Dermis blood vessel endothelial cell (primary cell): ENCODE measurements at regions not wholly inside any gene's neighbourhood (a gene's known extent, or its start where the extent isn't known, plus 50 kb on each side); places are given as distances from the start of the nearest gene placed in this dataset.

Experiments
- DNase-seq: peaks from one replicate; pipeline ENCODE4 v3.0.0; 2010

DNA sequence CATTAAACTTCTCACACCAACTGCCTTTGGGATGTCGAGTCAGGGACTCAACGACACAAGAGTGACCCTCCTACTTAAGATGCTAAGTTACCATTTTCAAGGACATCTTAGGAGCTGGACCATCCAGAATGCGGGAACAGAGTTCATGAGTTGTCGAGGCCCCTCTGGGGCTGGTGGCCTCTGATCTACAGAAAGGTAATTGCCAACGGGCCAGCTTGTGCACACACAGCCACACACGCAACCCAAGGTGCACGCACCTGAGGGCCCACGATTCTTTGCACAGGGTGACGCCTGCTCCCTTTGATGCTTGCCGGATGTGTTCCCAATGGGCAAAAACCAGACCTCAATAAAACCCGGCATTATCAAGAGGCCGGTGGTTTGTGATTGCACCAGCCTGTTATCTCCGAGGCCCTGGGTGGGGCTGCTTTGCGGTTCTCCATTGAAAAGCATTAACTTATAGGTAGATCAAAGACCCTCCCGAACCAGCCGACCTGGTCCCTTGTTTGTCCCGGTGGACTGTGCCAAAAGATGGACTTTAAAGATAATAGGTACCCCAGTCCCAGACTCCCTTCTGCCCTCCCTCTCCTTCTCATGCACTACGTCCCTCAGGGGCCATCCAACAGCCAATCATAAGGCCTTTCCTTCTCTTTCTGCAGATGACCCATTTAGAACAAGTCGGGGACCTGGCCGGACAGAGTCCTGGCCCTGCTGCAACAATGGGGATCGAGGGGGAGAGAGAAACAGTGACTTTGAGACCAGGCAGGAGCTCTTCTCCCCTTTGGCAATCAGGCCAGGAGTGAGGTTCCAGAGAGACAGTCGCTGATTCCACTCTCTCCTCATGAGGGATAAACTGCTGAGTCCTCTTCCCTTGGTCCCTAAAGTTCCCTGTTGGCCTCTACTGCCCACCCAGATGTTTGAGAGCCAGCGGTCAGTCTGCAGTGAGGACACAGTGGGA, 292.5 kb downstream of the SOX9 start:
- DNase-seq = no peak

DNA sequence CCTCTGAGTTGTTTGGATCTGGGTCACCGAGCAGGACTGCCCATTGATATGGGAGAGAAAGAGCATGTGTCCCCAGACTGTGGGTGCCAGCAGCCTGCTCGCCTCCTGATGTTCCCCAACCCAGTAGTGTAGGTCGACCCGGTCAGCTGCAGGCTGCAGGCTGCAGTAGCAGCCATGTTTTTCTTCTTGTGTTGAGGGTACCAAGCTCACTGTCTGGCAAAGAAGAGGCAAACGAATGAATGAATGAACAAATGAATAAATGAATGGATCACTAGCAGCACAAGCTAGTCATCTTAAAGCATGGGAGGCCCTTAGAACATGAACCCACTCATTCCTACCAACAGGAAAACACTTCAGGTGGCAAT, 293.2 kb downstream of the SOX9 start:
- no peak for DNase-seq

DNA sequence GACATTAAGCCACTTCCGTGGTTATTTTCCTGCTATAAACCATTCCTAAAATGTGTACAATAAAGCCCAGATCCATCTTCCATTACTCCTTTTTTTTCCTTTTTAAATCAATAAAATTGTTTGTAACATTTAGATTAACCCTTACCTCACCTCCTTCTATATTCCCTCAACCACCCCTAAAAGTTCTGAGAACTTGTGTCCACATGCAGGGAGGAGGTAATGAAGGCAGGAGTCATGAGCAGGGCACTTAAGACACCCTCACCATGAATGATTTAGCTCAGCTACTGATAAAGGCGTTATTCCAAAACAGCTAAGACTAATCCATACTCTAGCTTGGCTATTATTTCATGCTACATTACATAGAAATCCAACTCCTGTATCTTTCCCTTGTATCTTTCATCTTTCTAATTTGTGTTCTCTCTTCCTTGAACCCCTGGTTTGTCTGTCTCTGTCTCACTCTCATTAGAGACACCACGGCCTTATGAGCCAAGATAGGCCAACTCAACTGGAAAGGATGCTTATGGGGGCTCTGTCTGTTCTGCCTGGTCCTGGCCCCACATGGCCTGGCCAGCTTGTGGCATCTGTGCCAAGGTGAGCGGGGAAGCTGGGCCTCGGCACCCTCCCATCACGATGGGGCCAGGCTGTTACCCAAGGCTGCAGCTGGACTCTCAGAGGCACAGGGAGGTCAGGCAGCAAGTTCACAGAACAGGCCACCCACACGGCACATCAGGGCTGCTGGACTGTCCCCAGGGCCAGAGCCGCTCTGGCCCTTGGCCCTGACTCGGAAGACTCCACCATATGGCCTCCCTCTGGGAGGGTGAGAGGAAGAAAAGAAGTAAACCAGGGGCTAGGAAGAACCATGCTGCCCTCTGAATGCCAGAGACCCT, 294.4 kb downstream of the SOX9 start:
- DNase-seq = no peak

DNA sequence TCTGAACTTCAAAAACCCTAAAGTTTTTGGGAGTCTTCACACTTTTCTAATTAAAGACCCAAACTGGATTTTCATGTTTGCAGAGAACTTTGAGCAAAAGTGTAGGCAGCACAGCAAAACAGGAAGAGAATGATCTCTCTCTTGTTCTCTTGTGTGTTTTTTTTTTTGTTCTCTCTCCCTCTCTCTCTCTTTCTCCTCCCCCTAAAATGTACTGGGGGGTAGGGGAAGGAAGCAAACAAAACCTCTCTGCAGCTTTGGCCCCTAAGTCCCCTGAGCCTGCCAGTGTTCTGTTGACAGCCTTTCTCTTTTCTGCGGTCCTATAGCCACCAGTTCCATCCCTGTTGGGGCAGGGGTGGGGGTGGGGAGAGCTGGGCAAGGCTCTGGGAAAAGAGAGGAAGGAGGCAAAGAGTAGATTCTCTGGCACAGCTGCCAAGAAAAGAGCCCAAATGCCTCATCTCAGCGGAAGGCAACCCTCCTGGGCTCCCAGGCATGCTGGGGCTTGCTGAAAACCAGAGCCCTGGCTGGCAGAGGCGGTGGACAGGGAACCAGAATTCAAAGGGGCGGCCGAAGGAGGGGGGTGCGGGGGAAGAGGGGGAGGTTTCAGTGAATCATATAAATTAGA, 295.3 kb downstream of the SOX9 start:
- no peak for DNase-seq

DNA sequence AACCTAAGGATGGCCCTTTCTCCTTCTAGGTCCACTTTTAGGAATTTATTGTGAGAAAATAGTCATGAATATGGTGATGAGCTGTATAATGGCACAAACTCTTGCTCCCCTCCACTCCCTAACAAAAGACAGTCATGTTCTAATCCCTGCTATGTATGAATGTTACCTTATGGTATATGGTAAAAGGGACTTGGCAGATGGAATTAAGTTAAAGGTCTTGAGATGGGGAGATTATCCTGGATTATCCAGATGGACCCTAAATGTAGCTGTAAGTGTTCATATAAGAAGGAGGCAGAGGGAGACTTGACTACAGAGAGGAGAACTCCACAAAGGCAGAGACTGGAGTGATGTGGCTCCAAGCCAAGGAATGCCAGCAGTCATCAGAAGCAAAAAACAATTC, 296.1 kb downstream of the SOX9 start:
- DNase-seq = peak; percentile 18

DNA sequence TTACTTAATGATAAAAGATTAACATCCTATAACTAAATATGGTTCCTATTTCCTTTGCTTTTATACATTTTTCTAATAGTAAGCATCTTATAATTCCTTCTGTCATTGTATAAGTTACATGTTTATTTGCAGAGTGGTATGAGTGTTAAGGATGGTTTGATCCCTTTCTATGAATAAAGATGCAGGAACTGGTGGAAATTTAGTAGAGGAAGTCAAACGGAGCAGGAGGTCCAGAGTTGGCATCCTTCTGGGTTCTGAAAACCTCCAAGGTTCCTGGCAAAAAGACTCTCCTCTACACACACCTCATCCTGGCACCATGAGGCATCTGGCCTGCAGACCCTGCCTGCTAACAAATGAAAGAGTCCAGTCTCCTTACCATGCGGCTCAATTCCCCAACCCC, 296.8 kb downstream of the SOX9 start:
- DNase-seq = no peak

DNA sequence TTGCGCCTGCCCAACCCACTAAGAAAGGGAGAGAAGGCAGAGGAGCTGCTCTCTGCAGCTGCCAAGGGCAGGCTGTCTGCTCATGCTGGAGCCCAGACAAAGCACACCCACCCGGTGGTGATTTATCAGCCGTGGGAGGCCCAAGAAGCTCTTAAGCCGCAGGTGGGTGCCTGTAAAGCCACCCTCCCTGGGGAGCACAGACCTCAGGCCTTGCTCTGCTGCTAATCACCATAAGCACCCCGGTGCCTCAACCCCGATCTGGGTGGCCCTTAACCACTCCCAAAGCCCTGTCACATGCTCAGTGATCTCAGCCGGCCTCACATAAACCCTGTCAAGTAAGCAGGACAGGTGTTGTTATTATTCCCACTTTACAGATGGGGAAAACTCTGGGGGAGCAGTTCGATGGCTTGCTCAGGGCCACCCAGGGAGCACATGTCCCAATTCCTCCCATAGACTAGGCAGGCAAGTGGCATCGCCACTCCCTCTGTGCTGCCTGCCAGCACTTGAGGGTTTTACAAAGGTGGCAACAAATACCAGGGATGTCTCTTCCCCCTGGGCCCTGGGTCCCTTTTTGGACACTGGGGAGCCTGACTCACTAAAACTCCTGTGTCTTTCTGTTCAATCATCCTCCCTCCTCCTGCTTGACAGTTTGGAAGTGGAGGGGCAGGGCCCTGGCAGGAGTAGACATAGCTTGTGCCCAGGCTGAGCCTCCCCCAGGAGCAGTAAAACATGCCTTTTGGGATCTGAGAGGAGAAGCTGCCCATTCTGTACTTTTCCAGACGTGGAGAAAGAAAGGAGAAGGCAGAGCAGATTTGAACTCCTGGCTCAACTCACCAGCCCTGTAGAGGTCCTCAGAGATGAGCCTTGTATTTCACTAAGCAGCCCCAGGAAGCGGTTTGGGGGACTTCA, 299.3 kb downstream of the SOX9 start:
- no peak for DNase-seq

DNA sequence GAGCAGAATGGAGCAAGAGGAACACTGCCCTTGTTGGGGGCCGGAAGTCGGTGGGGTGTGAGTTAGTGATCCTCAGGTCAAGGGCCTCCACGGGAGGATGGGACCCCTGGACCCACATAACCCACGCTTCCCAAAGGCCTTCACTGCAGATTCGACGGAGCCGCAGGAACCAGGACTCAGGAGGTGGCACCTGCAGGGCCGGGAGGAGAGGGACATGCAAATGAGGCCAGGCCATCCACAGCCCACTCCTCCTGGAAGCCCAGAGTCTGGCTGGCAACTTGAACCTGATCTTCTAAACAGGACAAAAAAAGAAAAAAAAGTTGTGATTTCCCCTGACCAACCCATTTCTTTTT, 299.9 kb downstream of the SOX9 start:
- DNase-seq = no peak

DNA sequence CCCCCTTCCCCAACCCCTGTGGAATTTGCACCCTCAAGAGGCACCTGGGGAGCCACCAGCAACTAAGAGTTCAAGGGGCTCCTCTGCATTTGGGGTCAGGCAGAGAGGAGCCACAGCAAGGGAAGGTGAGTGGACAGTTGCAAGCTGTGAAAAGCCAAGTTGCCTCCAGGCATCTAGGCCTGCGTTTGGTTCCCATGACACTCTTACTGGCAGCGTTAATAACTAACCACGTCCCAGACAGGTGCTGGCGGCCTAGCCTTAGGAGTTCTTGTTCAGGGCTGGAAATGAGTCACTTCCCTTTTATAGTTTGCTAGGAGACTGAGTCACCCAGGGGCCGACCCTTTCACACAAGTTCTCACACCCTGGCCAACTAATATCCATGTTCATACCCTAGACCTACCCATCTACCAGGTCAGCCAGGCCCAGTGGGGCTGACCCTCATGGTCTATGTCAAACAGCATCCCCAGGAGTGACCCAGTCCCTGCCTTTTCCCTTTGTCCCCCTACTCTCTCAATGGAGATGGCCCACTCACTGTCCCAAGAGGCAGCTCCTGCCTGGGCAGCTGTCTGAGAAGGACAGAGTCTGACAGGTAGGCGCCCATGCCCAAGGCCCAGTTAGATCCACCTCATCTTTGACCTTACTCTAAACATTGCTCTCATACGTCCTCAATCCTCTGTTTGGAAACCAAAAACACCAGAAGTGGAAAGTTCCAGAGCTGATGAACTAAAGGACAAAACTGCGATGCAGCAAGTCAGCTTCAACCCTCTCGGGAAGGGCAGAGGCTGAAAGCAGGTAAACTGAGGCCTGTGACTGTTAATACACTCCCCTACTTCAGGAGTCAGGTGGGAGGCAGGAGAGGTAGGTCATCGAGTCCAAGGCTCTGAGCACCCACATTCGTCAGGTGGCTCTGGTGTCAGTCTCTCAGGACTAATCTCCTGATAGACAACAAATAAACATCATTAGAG, 300.6 kb downstream of the SOX9 start:
- DNase-seq = peak; percentile 99

DNA sequence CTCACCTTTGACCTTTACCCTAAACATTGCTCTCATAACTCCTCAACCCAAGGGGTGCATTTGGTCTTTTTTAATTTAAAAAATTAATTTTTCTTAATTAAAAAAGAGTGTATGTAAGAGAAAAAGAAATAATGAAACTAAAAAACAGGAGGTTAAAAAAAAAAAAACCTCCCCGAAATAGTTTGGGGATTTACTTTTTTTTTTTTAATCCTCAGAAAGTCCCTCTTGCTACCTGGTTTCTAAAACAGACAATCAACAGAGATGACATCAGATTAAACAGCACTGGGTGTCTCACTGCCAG, 301.3 kb downstream of the SOX9 start:
- no peak for DNase-seq

DNA sequence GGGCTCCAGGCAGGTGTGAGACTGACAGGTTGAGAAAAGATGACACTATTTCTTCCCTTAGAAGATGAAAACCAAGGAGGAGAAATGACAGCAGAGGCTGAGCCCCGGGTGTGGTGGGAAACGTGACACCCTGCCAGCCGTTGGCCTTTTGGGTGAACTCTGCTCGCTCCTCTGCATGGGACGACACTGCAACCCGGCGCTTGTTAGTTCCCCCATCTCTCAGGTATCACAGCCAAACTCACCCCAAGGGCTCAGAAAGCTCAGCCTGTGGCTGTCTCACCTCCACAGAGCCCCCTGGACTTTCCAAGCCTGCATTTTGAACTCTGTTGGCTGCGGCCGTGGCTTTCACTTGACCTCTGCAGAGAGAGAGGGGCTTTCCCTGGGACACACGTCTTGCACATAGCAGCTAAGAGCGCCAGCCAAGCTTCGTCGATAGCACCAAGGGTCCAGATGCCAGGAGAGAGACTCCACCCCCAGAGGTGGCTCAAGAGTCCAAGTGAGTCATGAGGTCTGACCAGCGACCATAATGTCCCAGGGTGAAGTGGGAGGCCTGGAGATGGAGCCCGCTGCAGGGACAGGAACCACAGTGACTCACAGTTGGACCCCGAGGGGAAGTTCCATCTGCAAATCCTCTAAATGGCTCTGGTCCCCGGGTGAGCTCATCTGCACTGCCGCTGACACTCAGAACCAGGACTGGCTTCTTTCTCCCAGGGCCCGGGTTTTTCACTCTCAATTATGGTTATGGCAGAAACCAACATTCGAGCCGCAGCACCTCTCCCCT, 301.9 kb downstream of the SOX9 start:
- peak; percentile 64 for DNase-seq

DNA sequence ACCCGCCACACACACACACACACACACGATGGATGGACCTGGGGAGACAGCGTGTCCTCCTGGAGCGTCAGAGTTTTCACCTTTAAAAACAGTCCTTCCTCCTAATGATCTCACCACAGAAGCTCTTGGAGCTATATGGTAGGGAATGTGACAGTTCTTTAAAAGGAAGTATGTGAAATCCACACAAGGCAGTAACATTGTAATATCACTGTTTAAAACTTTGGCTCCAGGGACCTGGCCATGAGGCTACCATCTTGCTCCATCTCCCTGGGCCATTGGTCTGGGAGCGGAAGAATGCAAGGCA, 302.4 kb downstream of the SOX9 start:
- no peak for DNase-seq

DNA sequence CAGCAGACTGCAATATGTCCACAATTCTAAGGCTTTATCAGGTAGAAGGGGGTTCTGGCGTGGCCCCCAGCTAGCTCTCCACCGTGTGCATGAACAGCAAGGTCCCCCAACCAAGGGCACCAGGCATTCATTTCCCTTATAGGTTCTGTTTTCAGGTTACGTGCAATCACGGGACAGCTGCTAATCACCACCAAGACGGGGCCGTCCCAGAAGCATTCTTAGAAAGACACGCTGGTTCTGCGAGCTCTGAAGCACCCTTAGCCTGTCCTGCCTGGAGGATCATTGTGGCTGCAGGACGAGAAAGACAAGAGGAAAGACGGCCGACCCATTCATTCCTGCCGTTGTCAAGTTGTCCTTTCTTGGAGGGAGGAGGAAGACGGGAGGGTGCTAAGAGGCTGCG, 302.9 kb downstream of the SOX9 start:
- DNase-seq = no peak

DNA sequence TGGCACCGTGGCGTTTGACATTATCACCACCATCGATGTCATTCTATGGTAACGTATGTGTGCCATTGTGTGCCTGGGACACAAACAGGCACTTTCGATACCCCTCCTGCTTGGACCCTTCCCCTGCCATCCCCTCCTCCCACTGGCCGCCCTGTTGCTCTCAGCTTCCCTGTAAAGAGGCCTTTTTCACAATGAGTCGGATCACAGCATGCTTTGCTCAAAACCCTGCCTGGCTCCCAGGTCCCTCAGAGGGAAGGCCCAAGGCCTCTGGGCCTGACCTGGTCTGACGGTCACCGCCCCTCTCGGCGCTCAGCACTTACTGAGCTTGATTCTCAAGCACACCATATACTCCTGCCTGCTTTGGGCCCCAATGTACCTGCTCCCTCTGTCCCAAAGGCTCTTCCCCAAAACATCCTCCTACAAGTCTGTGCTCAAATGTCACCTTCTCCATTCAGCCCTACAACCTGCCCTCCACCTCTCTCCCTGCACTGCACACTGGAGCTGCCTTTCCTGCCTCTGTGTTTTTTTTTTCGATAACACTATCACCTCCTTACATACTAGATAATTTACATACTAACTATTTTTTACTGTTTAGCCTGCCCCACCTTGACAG, 303.8 kb downstream of the SOX9 start:
- no peak for DNase-seq

DNA sequence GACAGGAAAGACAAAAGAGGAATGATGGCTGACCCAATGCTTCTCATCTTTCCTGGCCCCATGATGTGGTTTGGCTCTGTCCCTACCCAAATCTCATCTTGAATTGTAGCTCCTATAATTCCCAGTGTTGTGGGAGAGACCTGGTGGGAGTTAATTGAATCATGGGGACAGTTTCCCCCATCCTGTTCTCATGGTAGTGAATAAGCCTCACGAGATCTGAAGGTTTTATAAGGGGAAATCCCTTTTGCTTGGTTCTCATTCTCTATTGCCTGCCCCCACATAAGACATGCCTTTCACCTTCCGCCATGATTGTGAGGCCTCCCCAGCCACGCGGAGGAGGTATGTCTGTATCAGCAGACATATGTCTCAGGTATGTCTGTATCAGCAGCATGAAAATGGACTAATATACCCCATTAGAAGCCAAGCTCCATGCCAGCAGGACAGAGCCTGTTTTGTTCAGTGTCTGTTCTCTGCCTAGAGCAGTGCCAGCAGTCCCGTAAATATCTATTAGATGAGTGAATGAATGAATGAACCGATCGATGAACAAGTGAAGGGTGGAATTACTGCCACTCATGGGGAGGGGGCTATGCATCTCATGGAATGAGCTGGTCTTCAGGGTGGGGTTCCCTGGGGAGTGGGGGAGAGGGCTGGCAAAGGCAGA, 304.4 kb downstream of the SOX9 start:
- DNase-seq = no peak

DNA sequence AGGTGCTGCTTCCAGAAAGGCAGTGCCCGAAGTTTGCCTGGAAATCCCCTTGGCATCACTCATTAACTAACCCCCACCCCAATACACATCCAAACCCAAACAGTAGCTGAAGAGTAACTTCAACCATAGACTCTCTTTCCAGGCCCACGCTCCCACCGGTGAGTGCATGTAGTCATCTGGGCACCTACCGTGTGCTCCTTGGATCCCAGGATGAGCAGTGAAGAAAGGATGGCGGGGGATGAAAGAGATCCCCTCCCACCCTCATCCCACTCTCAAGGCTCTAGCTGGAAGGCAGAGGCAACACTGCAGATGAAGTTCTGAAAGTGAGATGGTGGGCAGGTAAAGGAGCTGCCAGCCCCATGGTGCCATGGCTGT, 305.0 kb downstream of the SOX9 start:
- DNase-seq = no peak

DNA sequence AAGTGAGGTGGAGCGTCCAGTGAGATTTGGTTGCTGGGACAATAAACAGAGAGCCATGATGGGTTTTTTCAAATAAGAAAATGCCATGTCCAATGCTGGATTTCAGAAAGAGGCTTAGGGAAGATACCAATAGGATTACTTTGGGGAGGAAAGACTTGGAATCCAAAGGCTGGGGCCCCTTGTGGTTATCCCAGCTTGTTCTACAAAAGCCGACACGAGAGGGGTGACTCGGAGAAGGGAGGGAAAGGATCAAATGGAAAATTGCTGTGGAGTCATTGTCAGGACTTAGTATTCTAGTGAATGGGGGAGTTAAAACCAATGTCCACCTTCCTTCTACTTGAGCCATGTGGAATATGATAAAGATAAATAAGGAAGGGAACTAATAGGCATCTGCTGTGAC, 305.5 kb downstream of the SOX9 start:
- DNase-seq = no peak

DNA sequence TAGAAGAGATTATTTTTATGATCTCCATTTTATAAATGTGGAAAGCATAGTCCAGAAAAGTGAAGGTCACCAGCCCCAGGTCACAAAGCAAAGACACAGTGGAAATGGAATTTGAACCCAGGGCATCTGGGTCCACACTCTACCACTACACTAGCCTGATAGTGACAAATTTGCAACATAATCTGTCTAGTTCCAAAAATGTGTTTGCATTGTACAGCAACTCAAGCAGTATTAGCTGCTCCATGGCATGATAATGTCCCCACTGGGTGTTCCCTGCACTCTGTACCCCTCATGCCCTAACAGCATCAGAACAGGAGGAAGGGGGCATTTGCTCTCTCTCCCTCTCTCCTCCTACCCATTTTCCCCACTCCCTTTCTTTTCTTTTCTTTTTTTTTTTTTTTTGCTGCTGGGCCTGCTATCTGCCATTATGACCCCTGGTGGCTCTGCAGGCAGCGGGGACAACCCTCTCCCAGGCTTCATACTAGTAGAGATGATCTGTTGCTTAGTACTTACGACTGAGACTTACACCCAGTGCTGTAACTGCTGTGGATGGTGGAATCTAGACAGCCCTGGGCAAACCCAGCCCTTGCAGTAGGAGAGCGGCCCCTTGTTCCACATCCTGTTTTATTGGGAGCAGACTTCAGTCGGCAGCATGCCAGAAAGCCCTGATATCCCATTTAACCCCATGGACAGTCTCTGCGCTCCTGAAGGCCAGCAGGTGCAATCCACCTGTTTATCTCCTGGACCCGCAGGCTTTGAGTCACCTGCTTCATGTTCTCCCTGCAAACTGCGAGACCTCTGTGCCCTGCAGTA, 306.3 kb downstream of the SOX9 start:
- no peak for DNase-seq

DNA sequence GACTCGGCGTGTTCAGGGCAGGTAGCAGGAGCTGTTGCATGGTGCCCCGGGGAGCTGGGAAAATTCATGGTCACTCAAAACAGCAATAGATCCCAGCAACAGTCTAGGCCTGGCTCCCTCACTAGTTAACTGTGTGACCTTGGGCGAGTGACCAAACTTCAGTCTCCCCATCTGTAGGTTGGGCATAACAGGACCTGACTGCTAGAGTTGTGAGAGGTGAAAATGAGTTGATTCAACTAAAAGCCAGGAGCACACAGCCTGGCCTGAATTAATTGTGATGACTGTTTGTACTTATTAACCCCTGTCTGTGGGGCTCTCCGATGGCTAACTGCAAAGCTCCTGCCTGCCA, 306.9 kb downstream of the SOX9 start:
- DNase-seq = no peak
